Erythroblast (primary cell): ENCODE measurements at regions not wholly inside any gene's neighbourhood (a gene's known extent, or its start where the extent isn't known, plus 50 kb on each side); places are given as distances from the start of the nearest gene placed in this dataset.

ENCODE experiments used
- GATA1 ChIP-seq: IDR thresholded peaks from 2 replicates; pipeline ENCODE4 v1.6.1; 2011; ENCODE audit warnings: low read depth, mild to moderate bottlenecking, control low read depth, low read length, moderate library complexity
- POLR2A ChIP-seq: IDR thresholded peaks from 2 replicates; pipeline ENCODE4 v1.6.1; 2011; ENCODE audit warnings: mild to moderate bottlenecking, low read length

DNA sequence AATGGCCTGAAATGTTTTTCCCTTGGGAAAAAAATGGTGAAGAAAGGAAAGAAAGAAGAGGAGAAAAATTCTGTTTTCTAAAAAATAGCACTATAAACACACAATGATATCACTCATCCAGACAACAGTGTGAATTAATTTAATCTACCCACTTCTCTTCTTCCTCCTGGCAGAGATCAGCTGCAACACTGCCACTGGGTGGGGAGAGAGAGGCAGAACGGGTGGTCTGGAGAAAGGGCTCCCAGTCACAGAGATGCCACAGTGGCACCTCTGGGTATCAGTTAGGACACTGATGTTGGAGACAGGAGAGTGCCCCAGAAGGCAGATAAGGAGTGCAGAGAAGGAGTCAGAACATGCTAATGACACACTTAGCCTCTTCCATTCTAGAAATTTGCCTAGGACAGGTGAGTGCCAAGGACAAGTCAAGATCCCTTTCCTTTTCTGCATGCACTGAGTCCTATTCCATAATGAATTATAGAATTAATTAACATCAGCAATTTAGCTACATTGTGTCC is 168.6 kb downstream of the SUCLA2 start:
- no peak for TF ChIP-seq POLR2A
- TF ChIP-seq GATA1, result no peak
